Stimulated activated naive B cell treated with anti-CD40 and anti-IgM and Interleukin-4, amounts not matched to agents 10 μg/mL and 1 μg/mL and 100 μg/mL, for 72 hours (primary cell): ENCODE measurements at regions not wholly inside any gene's neighbourhood (a gene's known extent, or its start where the extent isn't known, plus 50 kb on each side); places are given as distances from the start of the nearest gene placed in this dataset.

Experiments
- ATAC-seq, 2 donors: fragments of 150-1000 bp; cut with Tn5 transposase; replicated peaks; 2 replicates each; pipeline ENCODE4 v1.10.0; 2021; ENCODE audit warnings: moderate library complexity in 1 of 2
- DNase-seq: peaks from one replicate; pipeline ENCODE4 v3.0.0; 2021
- H3K27ac Mint-ChIP-seq: one replicate; pipeline ENCODE4 v1.8.0; 2022; ENCODE audit warnings: mild to moderate bottlenecking, mixed read lengths
- H3K27me3 Mint-ChIP-seq, 2 donors: one replicate each; pipeline ENCODE4 v1.8.0; 2022; ENCODE audit warnings: mixed read lengths in 2 of 2
- H3K36me3 Mint-ChIP-seq, 2 donors: one replicate each; pipeline ENCODE4 v1.8.0; 2022; ENCODE audit warnings: mixed read lengths in 2 of 2, mild to moderate bottlenecking in 1 of 2
- H3K4me1 Mint-ChIP-seq, 2 donors: one replicate each; pipeline ENCODE4 v1.8.0; 2022; ENCODE audit warnings: mixed read lengths in 2 of 2, mild to moderate bottlenecking in 1 of 2
- H3K4me3 Mint-ChIP-seq, 2 donors: one replicate each; pipeline ENCODE4 v1.8.0; 2022; ENCODE audit warnings: mild to moderate bottlenecking in 2 of 2, mixed read lengths in 2 of 2, moderate library complexity in 1 of 2
- H3K9me3 Mint-ChIP-seq, 2 donors: one replicate each; pipeline ENCODE4 v1.8.0; 2022; ENCODE audit warnings: mixed read lengths in 2 of 2, mild to moderate bottlenecking in 1 of 2

DNA sequence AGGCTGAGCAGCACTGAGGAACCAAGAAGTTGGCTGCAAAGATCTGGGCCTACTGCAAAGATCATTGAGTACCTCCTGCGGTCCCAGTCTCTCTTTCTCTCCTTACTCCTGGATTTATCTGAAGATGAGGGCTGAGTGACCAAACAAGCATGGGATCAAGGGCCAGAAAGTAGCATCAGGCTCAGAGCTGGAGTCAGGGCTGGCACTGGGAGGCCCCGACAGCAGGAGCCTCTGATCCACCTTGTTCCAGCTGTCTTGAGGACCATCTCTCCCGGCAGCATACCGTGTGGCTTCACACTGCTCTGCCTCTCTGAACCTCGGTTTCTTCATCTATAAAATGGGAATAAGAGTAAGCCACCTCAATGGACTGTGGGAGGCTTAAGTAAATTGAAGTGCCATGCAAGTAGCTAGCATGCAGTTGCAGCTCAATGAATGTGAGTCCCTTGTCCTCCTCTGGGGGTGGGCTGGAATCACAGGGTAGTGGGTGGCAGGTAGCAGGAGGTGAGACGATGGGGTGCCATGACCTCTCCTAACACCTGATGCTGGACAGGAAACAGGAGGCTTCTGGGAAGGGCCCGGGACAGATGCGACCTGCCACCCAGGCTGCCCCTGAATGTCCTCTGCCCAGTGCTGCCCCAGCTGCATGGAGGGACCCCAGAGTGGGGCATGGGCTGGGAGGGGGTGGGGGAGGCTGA lies 52.5 kb upstream of the PRDM11 start:
- DNase-seq (no peak), ATAC-seq (no peak)
- Mint-ChIP-seq H3K27ac (peak overlapping the region; percentile 65), H3K9me3 (no peaks in the 10 kb centered on the region), H3K4me3 (peak overlapping the region; percentile 25 to 55), H3K4me1 (peaks cover 35 to 50% of the 10 kb centered on the region in 2 donors), H3K27me3 (peaks cover 11 to 16% of the 10 kb centered on the region in 2 donors), H3K36me3 (peaks cover 0 to 2% of the 10 kb centered on the region in 2 donors)

DNA sequence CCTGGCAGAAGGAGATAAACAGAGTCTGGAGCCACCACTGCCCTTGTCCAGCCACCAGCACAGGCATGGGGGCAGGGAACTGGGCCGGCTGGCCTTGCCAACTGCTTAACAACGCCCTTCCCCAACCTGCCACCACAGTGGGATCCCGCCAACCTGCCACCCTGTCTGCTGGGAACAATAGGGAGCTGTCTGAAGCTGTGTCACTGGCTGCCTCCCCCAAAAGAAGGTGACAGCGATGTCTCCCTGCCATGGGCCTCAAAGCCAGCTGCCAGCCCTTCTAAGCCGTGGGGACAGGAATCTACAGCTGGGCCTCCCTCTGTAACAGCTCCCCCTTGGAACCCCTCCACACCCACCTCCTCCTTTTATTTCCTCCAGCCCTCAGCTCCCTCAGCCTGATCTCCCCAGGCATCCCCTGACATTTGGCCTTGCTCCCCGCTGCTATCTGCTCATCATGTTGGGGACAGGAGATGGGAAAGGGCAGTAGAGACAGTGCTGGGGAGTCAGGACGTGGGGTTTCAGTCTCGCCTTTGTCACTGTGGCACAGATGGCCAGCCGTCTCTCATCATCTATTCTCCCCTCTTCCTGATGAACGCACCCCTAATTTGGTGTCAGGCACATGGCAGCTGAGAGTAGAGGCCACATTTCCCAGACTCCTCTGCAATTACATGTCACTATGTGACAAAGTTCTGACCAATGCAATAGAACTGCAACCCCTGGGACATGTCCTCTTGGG lies 51.3 kb upstream of the PRDM11 start:
- ATAC-seq (no peak), DNase-seq (no peak)
- Mint-ChIP-seq H3K27ac (no peak overlapping the region), H3K9me3 (no peaks in the 10 kb centered on the region), H3K27me3 (peaks cover 13 to 18% of the 10 kb centered on the region in 2 donors), H3K4me1 (peaks cover 30 to 44% of the 10 kb centered on the region in 2 donors), H3K4me3 (no peak overlapping the region), H3K36me3 (no peaks in the 10 kb centered on the region)

DNA sequence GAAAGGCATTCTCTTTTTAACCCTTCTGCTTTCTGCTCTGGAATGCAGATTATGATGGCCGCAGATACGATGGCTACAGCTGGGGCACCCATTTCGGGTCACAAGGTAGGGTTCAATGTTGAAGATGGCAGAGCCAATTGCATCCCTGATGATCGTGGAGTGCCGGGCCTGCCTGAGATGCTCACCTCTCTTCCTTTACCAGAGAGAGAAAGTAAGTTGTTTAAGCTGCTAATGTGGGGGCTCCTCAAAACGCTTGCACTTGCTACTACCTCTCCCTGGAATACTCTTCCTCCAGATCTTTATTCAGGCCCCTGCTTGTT lies 50.8 kb upstream of the PRDM11 start:
- Mint-ChIP-seq H3K4me1 (peaks cover 34 to 49% of the 10 kb centered on the region in 2 donors), H3K4me3 (no peak overlapping the region), H3K27ac (no peak overlapping the region), H3K36me3 (no peaks in the 10 kb centered on the region), H3K9me3 (no peaks in the 10 kb centered on the region), H3K27me3 (peaks cover 17 to 23% of the 10 kb centered on the region in 2 donors)
- ATAC-seq, result no peak
- DNase-seq, result no peak

DNA sequence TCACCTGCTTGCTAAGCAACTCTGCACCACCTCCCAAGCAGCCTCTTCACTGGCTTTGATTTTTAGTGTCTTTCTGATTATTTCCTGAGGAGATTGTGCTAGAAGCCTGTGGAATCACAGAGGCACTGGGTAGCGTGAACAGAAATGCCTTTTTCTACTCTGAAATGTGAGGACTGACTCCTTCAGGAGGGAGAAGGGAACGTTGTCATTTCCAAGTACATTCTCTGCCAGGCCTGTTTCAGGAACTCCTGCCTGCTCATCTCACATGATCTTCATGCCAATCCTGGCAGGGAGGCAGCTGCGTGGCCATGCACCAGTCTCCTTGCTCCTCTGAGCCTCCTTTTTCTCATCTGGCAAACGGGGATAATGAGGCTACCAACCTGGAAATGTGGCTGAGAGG lies 49.8 kb upstream of the PRDM11 start:
- Mint-ChIP-seq H3K27me3 (peaks cover 19 to 27% of the 10 kb centered on the region in 2 donors), H3K4me1 (peaks cover 38 to 52% of the 10 kb centered on the region in 2 donors), H3K36me3 (no peaks in the 10 kb centered on the region), H3K27ac (no peak overlapping the region), H3K9me3 (no peaks in the 10 kb centered on the region), H3K4me3 (no peak overlapping the region)
- no peak for DNase-seq
- ATAC-seq, result no peak
